D721Med (cell line): ENCODE measurements at regions not wholly inside any gene's neighbourhood (a gene's known extent, or its start where the extent isn't known, plus 50 kb on each side); places are given as distances from the start of the nearest gene placed in this dataset.

Experiments
- DNase-seq: peaks from one replicate; pipeline ENCODE4 v3.0.0; 2011; ENCODE audit warnings: low spot score; ENCODE audit not compliant: insufficient read length
- FAIRE-seq: peaks from 2 replicates; lab custom pipeline; 2011; peaks lifted over from hg19 to GRCh38; lab: Jason Lieb, UNC
- CTCF ChIP-seq: IDR thresholded peaks from 2 replicates; pipeline ENCODE4 v1.5.1; 2012; ENCODE audit warnings: mild to moderate bottlenecking, control low read depth; ENCODE audit not compliant: insufficient read depth; ENCODE audit errors: missing control alignments

GRCh38 chr12:114784526-114784925 lies 100.6 kb upstream of the TBX3 start:
- TF ChIP-seq CTCF: no peak
- DNase-seq (no peak), FAIRE-seq (no peak)

GRCh38 chr12:114783089-114783618 lies 99.2 kb upstream of the TBX3 start:
- FAIRE-seq: no peak
- DNase-seq: no peak
- no peak for TF ChIP-seq CTCF

GRCh38 chr12:114780746-114781399 lies 96.9 kb upstream of the TBX3 start:
- no peak for FAIRE-seq

GRCh38 chr12:114779647-114780046 lies 95.7 kb upstream of the TBX3 start:
- no peak for DNase-seq
- no peak for FAIRE-seq

More at GRCh38 chr12:114780746-114781399, 96.9 kb upstream of the TBX3 start:
- no peak for DNase-seq
- no peak for TF ChIP-seq CTCF

GRCh38 chr12:114779186-114779585 lies 95.2 kb upstream of the TBX3 start:
- no peak for TF ChIP-seq CTCF
- no peak for FAIRE-seq

More at GRCh38 chr12:114779647-114780046, 95.7 kb upstream of the TBX3 start:
- no peak for TF ChIP-seq CTCF

GRCh38 chr12:114776731-114777442 lies 92.9 kb upstream of the TBX3 start:
- no peak for TF ChIP-seq CTCF
- DNase-seq: no peak
- FAIRE-seq: no peak

More at GRCh38 chr12:114779186-114779585, 95.2 kb upstream of the TBX3 start:
- DNase-seq: no peak
